ENCODE measurements at regions not wholly inside any gene's neighbourhood (a gene's known extent, or its start where the extent isn't known, plus 50 kb on each side); places are given as distances from the start of the nearest gene placed in this dataset.

GRCh38 chr20:22430746-22431168, 153.6 kb downstream of the FOXA2 start (continued):
- TF ChIP-seq ZBTB40 (IDR thresholded peaks at IDR 0.05) (no peak), ZBTB40 (CRISPR knock-in tag; IDR thresholded peaks at IDR 0.05) (no peak; the same call in 1 of the 2 replicates), PHF20 (CRISPR knock-in tag; IDR thresholded peaks at IDR 0.05) (peak; percentile 49; the same call in 1 of the 2 replicates), ZBTB42 (CRISPR knock-in tag; IDR thresholded peaks at IDR 0.05) (0 out of 2 replicates have a peak, but pooled peaks have one; percentile 56), ZNF251 (CRISPR knock-in tag; IDR thresholded peaks at IDR 0.05) (no peak), KMT2A (CRISPR knock-in tag; IDR thresholded peaks at IDR 0.05) (peak; percentile 85), CSRNP1 (CRISPR knock-in tag; IDR thresholded peaks at IDR 0.05) (peak; percentile 93), CENPBD1 (CRISPR knock-in tag; IDR thresholded peaks at IDR 0.05; ENCODE audit: borderline replicate concordance, low read depth) (no peak), ZNF367 (CRISPR knock-in tag; IDR thresholded peaks at IDR 0.05; ENCODE audit: borderline replicate concordance) (no peak), ZFX (CRISPR knock-in tag; IDR thresholded peaks at IDR 0.05; ENCODE audit: low read depth) (peak; percentile 83), ZNF660 (CRISPR knock-in tag; IDR thresholded peaks at IDR 0.05; ENCODE audit: borderline replicate concordance, low read depth) (no peak; the same call in 1 of the 2 replicates), ZNF564 (CRISPR knock-in tag; IDR thresholded peaks at IDR 0.05) (peak; percentile 78), ZBTB39 (CRISPR knock-in tag; IDR thresholded peaks at IDR 0.05) (no peak), ZNF160 (CRISPR knock-in tag; IDR thresholded peaks at IDR 0.05) (0 out of 2 replicates have a peak, but pooled peaks have one; percentile 48), CHCHD3 (CRISPR knock-in tag; IDR thresholded peaks at IDR 0.05) (no peak), SUZ12 (IDR thresholded peaks at IDR 0.05; ENCODE audit: low read depth, low read length) (no peak), PTBP1 (IDR thresholded peaks at IDR 0.05; ENCODE audit: low read depth, low read length, poor library complexity, severe bottlenecking) (no peak), ZNF337 (CRISPR knock-in tag; IDR thresholded peaks at IDR 0.05; ENCODE audit: borderline replicate concordance, low read depth) (no peak)

Data from HepG2 (cell line).